Astrocyte (in vitro differentiated cells and primary cell): ENCODE measurements at regions not wholly inside any gene's neighbourhood (a gene's known extent, or its start where the extent isn't known, plus 50 kb on each side); places are given as distances from the start of the nearest gene placed in this dataset.

Source experiments
- DNase-seq: peaks from one replicate; pipeline ENCODE4 v3.0.0-alpha.2; 2010; ENCODE audit warnings: low read depth
- FAIRE-seq: peaks from 2 replicates; lab custom pipeline; 2011; peaks lifted over from hg19 to GRCh38; lab: Jason Lieb, UNC
- H2AFZ ChIP-seq: 2 replicates; pipeline ENCODE4 v1.6.0; 2012; ENCODE audit warnings: low read depth, low read length, inconsistent platforms
- H3K27ac ChIP-seq: 2 replicates; pipeline ENCODE4 v1.5.1; 2011; ENCODE audit warnings: low read depth, low read length, inconsistent platforms
- H3K27me3 ChIP-seq: 2 replicates; pipeline ENCODE4 v1.6.0; 2011; ENCODE audit warnings: low read length, inconsistent platforms; ENCODE audit not compliant: insufficient read depth
- H3K36me3 ChIP-seq: 2 replicates; pipeline ENCODE4 v1.5.1; 2011; ENCODE audit warnings: low read length, inconsistent platforms; ENCODE audit not compliant: insufficient read depth
- H3K4me1 ChIP-seq: 2 replicates; pipeline ENCODE4 v1.5.1; 2011; ENCODE audit warnings: low read length, inconsistent platforms; ENCODE audit not compliant: insufficient read depth
- H3K4me2 ChIP-seq: 2 replicates; pipeline ENCODE4 v1.6.0; 2012; ENCODE audit warnings: low read length, inconsistent platforms
- H3K4me3 ChIP-seq: 2 replicates; pipeline ENCODE4 v1.5.1; 2011; ENCODE audit warnings: low read depth, mild to moderate bottlenecking, low read length, inconsistent platforms; ENCODE audit not compliant: insufficient read depth
- H3K79me2 ChIP-seq: 2 replicates; pipeline ENCODE4 v1.6.0; 2012; ENCODE audit warnings: mild to moderate bottlenecking, low read length, inconsistent platforms; ENCODE audit not compliant: insufficient read depth
- H3K9ac ChIP-seq: 2 replicates; pipeline ENCODE4 v1.6.0; 2012; ENCODE audit warnings: mild to moderate bottlenecking, low read length, inconsistent platforms
- H3K9me3 ChIP-seq: 2 replicates; pipeline ENCODE4 v1.5.1; 2012; ENCODE audit warnings: low read depth, mild to moderate bottlenecking, low read length, inconsistent platforms; ENCODE audit not compliant: insufficient read depth
- H4K20me1 ChIP-seq: 2 replicates; pipeline ENCODE4 v1.6.0; 2012; ENCODE audit warnings: low read length, inconsistent platforms; ENCODE audit not compliant: insufficient read depth
- H3K27ac Mint-ChIP-seq: one replicate; pipeline ENCODE4 v1.8.0; 2021; ENCODE audit warnings: mild to moderate bottlenecking, mixed read lengths; ENCODE audit not compliant: unreplicated experiment
- H3K27me3 Mint-ChIP-seq: one replicate; pipeline ENCODE4 v1.8.0; 2021; ENCODE audit warnings: low read depth, mixed read lengths; ENCODE audit not compliant: unreplicated experiment
- H3K36me3 Mint-ChIP-seq: one replicate; pipeline ENCODE4 v1.8.0; 2021; ENCODE audit warnings: low read depth, mixed read lengths; ENCODE audit not compliant: unreplicated experiment
- H3K4me1 Mint-ChIP-seq: one replicate; pipeline ENCODE4 v1.8.0; 2021; ENCODE audit warnings: low read depth, mixed read lengths; ENCODE audit not compliant: unreplicated experiment
- H3K4me3 Mint-ChIP-seq: one replicate; pipeline ENCODE4 v1.8.0; 2021; ENCODE audit warnings: mild to moderate bottlenecking, moderate library complexity, mixed read lengths; ENCODE audit not compliant: unreplicated experiment
- H3K9me3 Mint-ChIP-seq: one replicate; pipeline ENCODE4 v1.8.0; 2021; ENCODE audit warnings: mild to moderate bottlenecking, mixed read lengths; ENCODE audit not compliant: unreplicated experiment
- CTCF ChIP-seq: IDR thresholded peaks from 2 replicates; pipeline ENCODE4 v1.5.1; 2011; ENCODE audit warnings: low read depth, mild to moderate bottlenecking, inconsistent platforms, low read length, moderate library complexity; ENCODE audit not compliant: insufficient read depth
- EZH2 ChIP-seq: IDR thresholded peaks from 2 replicates; pipeline ENCODE4 v1.6.1; 2012; ENCODE audit warnings: mild to moderate bottlenecking, low read length, inconsistent platforms; ENCODE audit not compliant: insufficient read depth

- H3K4me1 ChIP-seq: no peaks in the 10 kb centered on the region
- H3K4me2 ChIP-seq: no peak overlapping the region
- no peaks in the 10 kb centered on the region for H3K27me3 Mint-ChIP-seq
- no peak overlapping the region for H3K4me3 Mint-ChIP-seq
- H3K27ac ChIP-seq: no peak overlapping the region
- H3K79me2 ChIP-seq: no peaks in the 10 kb centered on the region
- no peak overlapping the region for H3K27ac Mint-ChIP-seq
- H3K4me1 Mint-ChIP-seq: no peaks in the 10 kb centered on the region
- no peaks in the 10 kb centered on the region for H4K20me1 ChIP-seq
- no peaks in the 10 kb centered on the region for H3K27me3 ChIP-seq
- no peak overlapping the region for H2AFZ ChIP-seq
- no peak overlapping the region for H3K4me3 ChIP-seq
- no peak overlapping the region for H3K9ac ChIP-seq
- H3K9me3 Mint-ChIP-seq: peaks cover 13% of the 10 kb centered on the region
- no peaks in the 10 kb centered on the region for H3K36me3 ChIP-seq
- DNase-seq (no peak), FAIRE-seq (no peak)
- TF ChIP-seq CTCF: no peak
- TF ChIP-seq EZH2: no peak
- no peaks in the 10 kb centered on the region for H3K9me3 ChIP-seq
- no peaks in the 10 kb centered on the region for H3K36me3 Mint-ChIP-seq
Measured at GRCh38 chr4:16959305-16959704, 60.9 kb upstream of the LDB2 start.

- FAIRE-seq (peak; percentile 26), DNase-seq (peak; percentile 79)
- no peak for TF ChIP-seq EZH2
- TF ChIP-seq CTCF: no peak
- Histone ChIP-seq H3K27ac (no peak overlapping the region), H3K36me3 (no peaks in the 10 kb centered on the region), H3K27me3 (no peaks in the 10 kb centered on the region), H3K4me1 (peaks cover 7% of the 10 kb centered on the region), H3K4me3 (peak overlapping the region; percentile 22), H3K79me2 (no peaks in the 10 kb centered on the region), H3K9ac (peak overlapping the region; percentile 5), H3K4me2 (peak overlapping the region; percentile 62), H3K9me3 (peaks cover 4% of the 10 kb centered on the region), H2AFZ (peak overlapping the region; percentile 43), H4K20me1 (no peaks in the 10 kb centered on the region)
- Mint-ChIP-seq H3K27me3 (no peaks in the 10 kb centered on the region), H3K36me3 (no peaks in the 10 kb centered on the region), H3K9me3 (peaks cover 9% of the 10 kb centered on the region), H3K4me1 (peaks cover 1% of the 10 kb centered on the region), H3K27ac (no peak overlapping the region), H3K4me3 (no peak overlapping the region)
Measured at GRCh38 chr4:16952896-16953630, 54.6 kb upstream of the LDB2 start.

- Histone ChIP-seq H3K4me3 (peak overlapping the region; percentile 22), H3K27me3 (no peaks in the 10 kb centered on the region), H3K27ac (no peak overlapping the region), H3K4me2 (peak overlapping the region; percentile 62), H3K9me3 (peaks cover 4% of the 10 kb centered on the region), H3K9ac (peak overlapping the region; percentile 5), H3K4me1 (peaks cover 7% of the 10 kb centered on the region), H2AFZ (peak overlapping the region; percentile 43), H3K79me2 (no peaks in the 10 kb centered on the region), H3K36me3 (no peaks in the 10 kb centered on the region), H4K20me1 (no peaks in the 10 kb centered on the region)
- Mint-ChIP-seq H3K36me3 (no peaks in the 10 kb centered on the region), H3K27me3 (no peaks in the 10 kb centered on the region), H3K4me1 (peaks cover 1% of the 10 kb centered on the region), H3K4me3 (no peak overlapping the region), H3K27ac (no peak overlapping the region), H3K9me3 (peaks cover 9% of the 10 kb centered on the region)
- no peak for TF ChIP-seq CTCF
- TF ChIP-seq EZH2: no peak
- FAIRE-seq (no peak), DNase-seq (peak; percentile 53)
Measured at GRCh38 chr4:16952462-16952871, 54.0 kb upstream of the LDB2 start.
